SJSA1 (cell line): ENCODE measurements at regions not wholly inside any gene's neighbourhood (a gene's known extent, or its start where the extent isn't known, plus 50 kb on each side); places are given as distances from the start of the nearest gene placed in this dataset.
A peak's percentile ranks its signal among the peaks of the same experiment; 100 is the strongest.
"Not testable (repeated sequence)": the region's sequence is repeated elsewhere in the genome, so short reads cannot be mapped to it uniquely, and the experiment has no call there.

ENCODE experiments used
- DNase-seq, 2 experiments: peaks; one replicate each; pipeline ENCODE4 v3.0.0-alpha.2; 2015 to 2020; ENCODE audit warnings: low spot score in 2 of 2, low read depth in 1 of 2
- H3K27ac ChIP-seq: fragments of 250-450 bp; sonication (Bioruptor Pico); 2 replicates; pipeline ENCODE4 v1.5.1; 2020; ENCODE audit warnings: mild to moderate bottlenecking, moderate library complexity
- H3K27me3 ChIP-seq: fragments of 250-450 bp; sonication (Bioruptor Pico); replicated peaks from 2 replicates; pipeline ENCODE4 v1.5.1; 2020; ENCODE audit warnings: mild to moderate bottlenecking, moderate library complexity
- H3K36me3 ChIP-seq: fragments of 250-450 bp; sonication (Bioruptor Pico); 2 replicates; pipeline ENCODE4 v1.5.1; 2020; ENCODE audit warnings: mild to moderate bottlenecking
- H3K4me1 ChIP-seq: fragments of 250-450 bp; sonication (Bioruptor Pico); replicated peaks from 2 replicates; pipeline ENCODE4 v1.6.1; 2021; ENCODE audit warnings: mild to moderate bottlenecking
- H3K4me3 ChIP-seq: fragments of 250-450 bp; sonication (Bioruptor Pico); 2 replicates; pipeline ENCODE4 v1.5.1; 2020; ENCODE audit warnings: mild to moderate bottlenecking
- H3K9me3 ChIP-seq: fragments of 250-450 bp; sonication (Bioruptor Pico); replicated peaks from 2 replicates; pipeline ENCODE4 v1.5.1; 2020; ENCODE audit warnings: mild to moderate bottlenecking

DNA sequence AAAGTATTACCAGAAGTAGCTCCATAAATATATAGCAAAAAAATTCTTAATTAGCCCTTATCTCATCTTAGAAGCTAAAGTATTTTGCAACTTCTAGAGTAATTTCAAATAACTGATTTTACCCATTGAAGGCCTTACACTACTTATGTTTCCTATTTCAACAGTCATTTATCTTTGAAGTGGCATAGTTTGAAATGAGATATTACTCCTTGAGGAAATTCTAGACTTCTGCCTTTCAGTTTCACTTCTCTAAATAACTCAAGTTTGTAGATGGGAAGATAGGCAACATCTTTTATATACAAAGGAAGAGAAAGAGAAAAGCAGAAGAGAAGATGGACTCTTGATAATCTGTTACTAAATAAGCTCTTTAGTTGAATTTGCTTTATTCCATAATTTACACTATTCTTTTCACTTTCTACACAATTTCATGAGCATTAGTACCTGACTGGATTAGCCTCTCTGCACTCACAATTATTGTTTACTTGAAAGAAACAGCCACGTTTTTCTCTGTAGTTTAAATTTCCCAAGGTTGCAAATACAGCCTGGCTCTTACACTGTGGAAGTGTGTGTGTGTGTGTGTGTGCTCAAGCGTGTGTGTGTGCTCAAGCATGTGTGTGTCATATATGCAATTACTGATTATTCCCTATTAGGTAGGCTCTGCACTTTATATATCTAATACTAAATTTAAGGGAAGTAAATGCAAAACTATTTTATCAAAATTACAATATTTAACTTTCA lies 60.6 kb upstream of the EMB start:
- no peak for DNase-seq
- no peaks in the 10 kb centered on the region for H3K4me1 ChIP-seq
- H3K4me3 ChIP-seq = no peak overlapping the region
- H3K27me3 ChIP-seq = no peaks in the 10 kb centered on the region
- H3K9me3 ChIP-seq = no peaks in the 10 kb centered on the region
- H3K36me3 ChIP-seq = no peaks in the 10 kb centered on the region
- no peak overlapping the region for H3K27ac ChIP-seq

DNA sequence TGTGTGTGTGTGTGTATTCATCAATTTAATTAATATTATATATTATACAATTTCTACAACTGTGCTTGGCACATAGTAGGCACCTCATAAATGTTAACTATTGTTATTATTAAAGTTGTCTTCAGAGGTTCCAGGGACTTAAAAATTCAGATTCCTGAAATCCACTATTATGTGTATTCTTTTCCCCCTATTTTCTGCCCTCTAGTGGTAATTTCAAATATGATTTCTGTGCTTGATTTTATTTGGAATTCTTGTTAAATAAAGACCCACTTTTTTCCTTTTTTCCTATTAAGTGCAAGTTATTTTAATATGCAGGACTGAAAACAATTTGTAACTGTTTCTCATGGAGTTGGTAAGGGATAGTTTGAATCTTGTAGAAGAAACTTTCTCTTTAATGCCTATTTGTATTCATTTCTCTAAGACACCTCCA lies 72.0 kb upstream of the EMB start:
- not testable (repeated sequence) for DNase-seq

DNA sequence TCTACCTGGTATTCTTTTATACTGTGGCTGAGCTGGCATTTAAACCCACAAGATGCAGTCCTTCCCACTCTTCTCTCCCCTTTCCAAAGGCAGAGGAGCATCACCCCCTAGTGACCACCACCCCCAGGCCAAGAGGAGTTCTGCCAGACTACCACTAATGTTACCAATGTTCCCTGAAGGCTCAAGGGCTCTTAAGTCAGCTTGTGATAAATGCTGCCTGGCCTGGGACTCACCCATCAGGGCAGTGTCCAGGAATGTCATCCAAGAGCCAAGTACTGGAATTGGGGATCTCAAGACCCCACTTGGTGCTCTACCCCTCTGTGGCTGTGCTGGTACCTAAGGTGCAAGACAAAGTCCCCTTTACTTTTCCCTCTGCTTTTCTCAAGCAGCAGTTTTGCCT lies 80.0 kb upstream of the EMB start:
- not testable (repeated sequence) for H3K27me3 ChIP-seq, H3K4me1 ChIP-seq, H3K4me3 ChIP-seq, H3K9me3 ChIP-seq, DNase-seq, H3K36me3 ChIP-seq, H3K27ac ChIP-seq

More for the DNA sequence above, 72.0 kb upstream of the EMB start:
- not testable (repeated sequence) for H3K4me3 ChIP-seq, H3K27ac ChIP-seq, H3K9me3 ChIP-seq, H3K4me1 ChIP-seq, H3K27me3 ChIP-seq, H3K36me3 ChIP-seq

DNA sequence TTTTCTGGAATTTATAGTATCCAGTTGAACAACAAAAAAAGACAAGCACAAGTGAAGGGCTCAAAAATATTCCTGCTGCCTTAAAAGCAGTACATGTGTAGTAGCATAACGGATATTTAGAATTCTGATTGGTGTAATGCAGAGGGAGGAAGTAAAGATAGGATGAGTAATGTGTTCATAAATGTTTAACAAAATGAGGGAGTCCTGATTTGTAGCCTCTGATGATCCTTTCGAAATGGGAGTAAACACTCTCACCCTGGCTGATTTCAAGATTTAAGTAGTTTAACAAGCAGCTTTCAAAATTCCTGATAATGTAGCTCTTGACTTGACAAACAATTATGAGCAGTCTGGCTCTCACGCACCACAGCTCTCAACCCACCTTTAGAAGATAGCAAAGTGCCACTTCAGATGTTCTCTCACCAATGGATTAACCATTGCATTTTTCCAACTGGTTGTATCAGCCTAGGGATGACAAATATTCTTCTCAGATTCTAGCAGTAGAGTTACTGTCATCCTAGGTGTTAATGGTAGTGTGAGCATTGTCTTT lies 86.5 kb upstream of the EMB start:
- DNase-seq, H3K27me3 ChIP-seq, H3K4me3 ChIP-seq, H3K27ac ChIP-seq, H3K4me1 ChIP-seq, H3K9me3 ChIP-seq, H3K36me3 ChIP-seq: not testable (repeated sequence)

DNA sequence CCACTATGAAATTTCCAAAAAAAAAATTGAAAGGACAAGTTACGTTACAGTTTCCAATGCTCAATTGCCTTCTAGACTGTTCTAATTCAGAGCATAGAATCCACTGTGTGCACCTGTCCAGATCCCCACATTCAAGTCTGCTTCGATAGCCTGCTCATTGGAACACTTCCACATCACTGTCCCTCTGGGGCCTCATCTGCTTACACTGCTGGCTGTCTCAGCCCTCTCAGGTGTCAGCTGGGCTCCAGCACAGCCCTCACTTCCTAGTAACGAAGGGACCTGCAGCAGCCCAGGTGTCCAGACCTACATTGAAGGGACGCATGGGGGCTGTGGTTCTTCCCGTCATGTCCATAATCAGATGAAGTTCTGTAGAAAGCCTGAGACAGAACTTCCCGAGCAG lies 94.3 kb upstream of the EMB start:
- H3K4me1 ChIP-seq = no peaks in the 10 kb centered on the region
- no peaks in the 10 kb centered on the region for H3K36me3 ChIP-seq
- no peak overlapping the region for H3K27ac ChIP-seq

DNA sequence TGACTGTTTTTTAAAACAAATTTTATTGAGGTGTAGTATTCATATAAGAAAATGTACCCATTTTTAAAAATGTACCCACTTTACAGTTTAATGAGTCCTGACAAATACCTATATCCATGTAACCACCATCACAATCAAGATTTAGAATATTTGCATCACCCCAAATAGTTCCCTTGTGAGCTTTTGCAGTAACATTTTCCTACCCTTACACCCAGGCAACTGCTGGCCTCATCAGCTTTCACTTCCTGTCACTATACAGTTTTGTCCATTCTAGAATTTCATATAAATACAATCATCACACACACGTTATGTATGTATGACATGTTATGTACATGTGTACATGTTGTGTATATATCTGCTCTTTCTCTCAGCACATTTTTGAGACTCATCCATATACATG lies 96.4 kb upstream of the EMB start:
- DNase-seq, H3K4me1 ChIP-seq, H3K27me3 ChIP-seq, H3K9me3 ChIP-seq, H3K27ac ChIP-seq, H3K36me3 ChIP-seq, H3K4me3 ChIP-seq: not testable (repeated sequence)

More for the DNA sequence above, 94.3 kb upstream of the EMB start:
- H3K27me3 ChIP-seq = no peaks in the 10 kb centered on the region
- no peaks in the 10 kb centered on the region for H3K9me3 ChIP-seq
- H3K4me3 ChIP-seq = no peak overlapping the region
- DNase-seq = no peak

DNA sequence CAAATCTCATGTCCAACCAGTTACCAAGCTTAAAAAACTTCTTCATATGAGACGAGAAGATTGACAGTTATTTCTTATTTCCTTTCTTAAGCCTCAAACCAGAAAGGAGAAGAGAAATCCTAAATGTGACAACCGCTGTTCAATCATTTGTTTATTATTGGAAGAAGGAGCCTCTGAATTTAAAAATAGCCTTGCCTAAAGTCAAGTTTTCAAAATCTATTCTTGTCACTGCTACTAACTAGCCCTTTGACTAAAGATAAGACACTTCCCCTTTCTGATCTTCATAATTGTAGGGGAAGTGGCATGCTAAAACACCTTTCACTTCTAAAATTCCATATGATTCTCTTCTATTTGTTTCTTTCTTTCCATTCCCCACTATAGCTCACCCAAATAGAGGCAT lies 106.2 kb upstream of the EMB start:
- no peak for DNase-seq
- Histone ChIP-seq H3K27ac (no peak overlapping the region), H3K4me1 (no peaks in the 10 kb centered on the region), H3K36me3 (no peaks in the 10 kb centered on the region), H3K4me3 (no peak overlapping the region), H3K27me3 (no peaks in the 10 kb centered on the region), H3K9me3 (no peaks in the 10 kb centered on the region)

DNA sequence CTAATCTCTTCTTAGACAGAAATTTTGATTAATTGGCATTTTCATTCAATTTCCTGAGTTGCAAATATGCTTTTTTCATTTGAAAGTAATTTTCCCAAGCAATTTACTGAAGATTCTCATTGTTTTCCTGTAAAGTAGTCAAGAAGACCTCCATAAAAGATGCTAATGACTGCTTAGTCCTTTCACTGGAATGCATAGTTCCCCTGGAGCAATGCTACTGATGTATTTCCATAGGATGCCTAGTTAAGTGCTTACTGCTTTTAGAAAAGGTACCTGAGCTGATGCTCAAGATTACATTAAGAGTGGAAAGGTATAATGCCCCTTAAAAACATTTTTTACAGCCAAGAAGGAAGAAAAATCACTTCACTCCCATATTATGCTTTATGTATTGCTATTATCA lies 109.2 kb upstream of the EMB start:
- Histone ChIP-seq H3K4me1 (no peaks in the 10 kb centered on the region), H3K36me3 (no peaks in the 10 kb centered on the region), H3K4me3 (no peak overlapping the region), H3K27me3 (no peaks in the 10 kb centered on the region), H3K9me3 (no peaks in the 10 kb centered on the region), H3K27ac (no peak overlapping the region)
- DNase-seq = no peak

DNA sequence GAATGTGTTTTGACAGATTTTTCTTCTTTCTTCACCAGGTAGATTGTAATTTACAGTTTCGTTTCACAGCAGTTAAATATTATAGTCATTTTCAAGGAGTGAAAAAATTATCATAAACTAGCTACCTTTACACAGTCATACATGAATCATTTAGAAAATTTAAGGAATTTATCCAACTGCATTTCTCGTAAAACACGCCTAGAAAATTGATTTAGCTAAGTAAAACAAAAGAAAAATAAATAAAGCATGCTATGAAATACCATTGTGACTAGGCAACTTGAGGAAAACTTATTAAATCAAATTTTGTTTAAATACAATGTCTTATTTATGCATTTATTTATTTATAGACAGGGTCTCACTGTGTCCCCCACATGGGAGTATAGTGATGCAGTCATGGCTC lies 109.9 kb upstream of the EMB start:
- no peak for DNase-seq
- no peak overlapping the region for H3K27ac ChIP-seq
- H3K4me1 ChIP-seq = no peaks in the 10 kb centered on the region

DNA sequence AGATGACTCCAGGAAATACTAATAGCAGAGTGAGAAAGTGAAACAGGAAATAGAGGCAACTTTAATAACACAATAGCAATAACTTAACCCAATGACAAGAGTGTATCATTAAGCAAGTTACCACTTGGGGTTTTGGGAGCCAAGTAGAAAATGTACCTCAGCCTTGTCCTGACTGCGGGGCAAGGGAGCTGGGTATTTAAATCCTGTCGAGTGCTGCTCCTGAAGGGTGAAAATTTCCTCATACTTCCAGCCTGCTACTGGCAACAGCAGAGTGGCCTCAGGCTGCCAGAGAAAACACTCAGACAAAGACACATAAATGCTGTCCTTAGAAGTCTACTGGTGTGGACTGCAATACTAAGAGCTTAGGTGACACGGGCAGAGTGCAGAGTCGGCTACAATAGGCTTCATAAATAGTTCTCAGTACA lies 112.5 kb upstream of the EMB start:
- no peaks in the 10 kb centered on the region for H3K9me3 ChIP-seq
- no peak overlapping the region for H3K27ac ChIP-seq
- peak in 1 of 2 experiments; percentile 9 for DNase-seq
- no peaks in the 10 kb centered on the region for H3K27me3 ChIP-seq
- no peaks in the 10 kb centered on the region for H3K36me3 ChIP-seq
- H3K4me3 ChIP-seq = no peak overlapping the region
- H3K4me1 ChIP-seq = no peaks in the 10 kb centered on the region

More for the DNA sequence above, 109.9 kb upstream of the EMB start:
- Histone ChIP-seq H3K4me3 (no peak overlapping the region), H3K27me3 (no peaks in the 10 kb centered on the region), H3K9me3 (no peaks in the 10 kb centered on the region), H3K36me3 (no peaks in the 10 kb centered on the region)

DNA sequence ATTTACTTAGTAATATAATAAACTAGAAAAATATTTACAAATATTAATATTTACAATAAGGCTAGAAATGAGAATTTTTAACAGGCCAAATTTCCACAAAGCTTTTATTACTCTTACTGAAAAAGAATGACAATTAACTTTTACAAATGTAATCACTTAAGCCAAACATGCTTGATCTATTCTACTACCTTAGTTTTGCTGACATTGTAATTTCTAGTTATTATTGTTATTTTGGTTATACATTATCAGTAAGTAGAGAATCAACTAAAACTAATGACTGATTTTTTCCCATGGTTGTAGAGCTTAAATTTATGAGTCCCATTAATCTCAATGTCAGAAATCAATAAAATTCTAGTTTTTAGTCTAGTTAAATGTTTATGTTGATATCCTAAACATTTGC lies 107.8 kb upstream of the PARP8 start:
- H3K27ac ChIP-seq = not testable (repeated sequence)

DNA sequence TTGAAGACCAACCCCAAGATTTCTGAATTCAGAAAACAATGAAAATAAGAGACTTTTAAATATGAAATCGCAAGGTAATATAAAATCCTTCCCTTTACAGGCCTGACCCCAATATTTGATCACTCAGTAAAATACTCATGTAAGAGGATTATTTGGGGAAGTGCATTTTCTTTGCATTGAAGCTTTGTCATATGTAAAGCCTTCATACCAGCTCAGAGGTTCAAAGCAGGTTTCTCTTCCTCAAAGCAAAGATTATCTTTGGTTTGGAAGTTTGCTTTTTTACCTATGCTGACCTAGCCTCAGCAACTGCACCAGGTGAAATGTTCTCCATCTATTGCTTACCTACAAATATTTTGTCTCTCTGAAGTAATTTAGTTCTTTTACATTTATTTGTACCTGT lies 106.5 kb upstream of the PARP8 start:
- H3K9me3 ChIP-seq = no peaks in the 10 kb centered on the region
- H3K4me1 ChIP-seq = no peaks in the 10 kb centered on the region
- no peaks in the 10 kb centered on the region for H3K27me3 ChIP-seq
- no peak for DNase-seq
- no peak overlapping the region for H3K27ac ChIP-seq
- H3K36me3 ChIP-seq = no peaks in the 10 kb centered on the region
- H3K4me3 ChIP-seq = no peak overlapping the region

More for the DNA sequence above, 107.8 kb upstream of the PARP8 start:
- H3K36me3 ChIP-seq, H3K27me3 ChIP-seq, DNase-seq, H3K9me3 ChIP-seq, H3K4me3 ChIP-seq, H3K4me1 ChIP-seq: not testable (repeated sequence)

DNA sequence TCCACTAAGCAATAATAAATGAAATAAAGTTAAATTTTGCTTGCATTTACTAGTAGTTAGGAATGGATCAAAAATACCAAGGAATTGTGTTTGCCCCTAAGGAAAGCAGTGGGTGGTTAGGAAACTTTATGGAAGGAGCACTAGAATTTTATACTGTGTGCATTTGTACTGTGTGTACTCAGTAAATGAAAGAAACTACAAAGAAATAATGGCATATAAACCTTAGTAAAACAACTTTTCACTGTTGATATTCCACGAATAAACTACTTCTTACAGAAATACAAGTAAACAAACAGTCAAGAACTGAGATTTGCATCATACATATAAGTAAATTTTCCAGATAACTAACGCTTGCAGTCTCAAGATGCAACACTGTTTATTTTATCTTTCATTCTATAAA lies 103.7 kb upstream of the PARP8 start:
- no peaks in the 10 kb centered on the region for H3K4me1 ChIP-seq
- no peak overlapping the region for H3K27ac ChIP-seq
- no peak overlapping the region for H3K4me3 ChIP-seq
- DNase-seq = no peak
- H3K36me3 ChIP-seq = no peaks in the 10 kb centered on the region
- no peaks in the 10 kb centered on the region for H3K27me3 ChIP-seq
- H3K9me3 ChIP-seq = no peaks in the 10 kb centered on the region

DNA sequence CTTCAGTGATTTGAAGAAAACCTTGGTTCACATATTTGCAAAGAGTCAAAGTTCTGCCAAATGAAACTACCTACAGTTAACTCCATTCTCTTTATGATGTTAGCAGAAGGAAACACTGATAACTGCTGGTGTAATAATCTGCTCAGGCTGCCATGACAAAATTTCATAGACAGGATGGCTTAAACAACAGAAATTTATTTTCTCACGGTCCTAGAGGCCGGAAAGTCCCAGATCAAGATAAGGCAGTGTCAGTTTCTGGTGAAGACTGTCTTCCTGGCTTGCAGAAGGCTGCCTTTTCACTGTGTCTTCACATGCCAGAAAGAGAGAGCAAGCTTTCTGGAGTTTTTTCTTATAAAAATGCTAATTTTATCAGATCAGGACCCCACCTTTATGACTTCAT lies 102.4 kb upstream of the PARP8 start:
- Histone ChIP-seq H3K27ac (no peak overlapping the region), H3K9me3 (no peaks in the 10 kb centered on the region), H3K36me3 (no peaks in the 10 kb centered on the region), H3K4me3 (no peak overlapping the region), H3K27me3 (no peaks in the 10 kb centered on the region), H3K4me1 (no peaks in the 10 kb centered on the region)
- DNase-seq = no peak

DNA sequence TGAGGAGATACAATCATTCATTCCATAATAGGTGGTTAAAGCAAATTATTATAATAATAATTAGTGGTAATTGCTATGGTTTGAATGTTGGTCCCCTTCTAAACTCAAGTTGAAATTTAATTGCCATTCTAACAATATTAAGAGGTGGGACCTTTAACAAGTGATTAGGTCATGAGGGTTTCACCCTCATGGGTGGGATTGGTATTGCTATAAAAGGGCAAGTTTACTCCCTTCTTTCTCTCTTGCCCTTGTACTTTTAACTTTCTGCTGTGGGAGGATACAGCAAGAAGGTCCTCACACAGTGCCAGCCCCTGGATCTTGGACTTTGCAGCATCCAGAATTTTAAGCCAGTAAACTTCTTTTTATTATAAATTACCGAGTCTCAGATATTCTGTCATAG lies 101.9 kb upstream of the PARP8 start:
- Histone ChIP-seq H3K27me3 (no peaks in the 10 kb centered on the region), H3K4me1 (no peaks in the 10 kb centered on the region), H3K36me3 (no peaks in the 10 kb centered on the region), H3K4me3 (no peak overlapping the region), H3K27ac (no peak overlapping the region), H3K9me3 (no peaks in the 10 kb centered on the region)
- DNase-seq = no peak
